Kidney (tissue), 13 donors: ENCODE measurements at regions not wholly inside any gene's neighbourhood (a gene's known extent, or its start where the extent isn't known, plus 50 kb on each side); places are given as distances from the start of the nearest gene placed in this dataset.

Experiments used
- DNase-seq, 5 donors: peaks; one replicate each; pipeline ENCODE4 v3.0.0-alpha.2; 2013 to 2020
- FAIRE-seq: peaks from 2 replicates; lab custom pipeline; 2012; peaks lifted over from hg19 to GRCh38; lab: Jason Lieb, UNC
- H3K27ac ChIP-seq, 2 donors: one replicate each; pipeline ENCODE4 v1.7.0; 2013; ENCODE audit warnings: low read depth in 2 of 2, low read length in 2 of 2, inconsistent platforms in 1 of 2
- H3K27me3 ChIP-seq: one replicate; pipeline ENCODE4 v1.7.1; 2013; ENCODE audit warnings: low read length, inconsistent platforms; ENCODE audit not compliant: control insufficient read depth, insufficient read depth
- H3K36me3 ChIP-seq, 3 donors: one replicate each; pipeline versions ENCODE4 v1.7.0 to v1.7.1; 2013; ENCODE audit warnings: low read length in 3 of 3, control low read depth in 1 of 3, inconsistent platforms in 1 of 3; ENCODE audit not compliant: insufficient read depth in 3 of 3, control insufficient read depth in 2 of 3
- H3K4me1 ChIP-seq, 3 donors: one replicate each; pipeline versions ENCODE4 v1.7.0 to v1.7.1; 2013; ENCODE audit warnings: low read length in 3 of 3, inconsistent platforms in 1 of 3, low read depth in 1 of 3; ENCODE audit not compliant: control insufficient read depth in 2 of 3, insufficient read depth in 2 of 3
- H3K4me3 ChIP-seq, 3 donors: one replicate each; pipeline versions ENCODE4 v1.7.0 to v1.8.1; 2013; ENCODE audit warnings: low read length in 3 of 3, control low read depth in 1 of 3, inconsistent platforms in 1 of 3
- H3K9ac ChIP-seq, 3 donors: one replicate each; pipeline versions ENCODE4 v1.7.0 to v1.7.1; 2013; ENCODE audit warnings: low read length in 3 of 3, control low read depth in 1 of 3, inconsistent platforms in 1 of 3
- H3K9me3 ChIP-seq, 3 donors: one replicate each; pipeline versions ENCODE4 v1.7.0 to v1.7.1; 2013; ENCODE audit warnings: low read length in 3 of 3, control low read depth in 1 of 3, inconsistent platforms in 1 of 3; ENCODE audit not compliant: control insufficient read depth in 2 of 3, insufficient read depth in 1 of 3
- intact Hi-C: fragments of 100-400 bp; cut with DNase I; formaldehyde crosslinking; loops from one replicate; pipeline ENCODE4 v1.11.1; 2022
- TF ChIP-seq, protein P1 (sequence below): IDR thresholded peaks from 3 replicates; pipeline ENCODE4 v1.5.1; 2012; ENCODE audit warnings: mild to moderate bottlenecking, moderate library complexity, borderline replicate concordance; ENCODE audit not compliant: insufficient read depth; ENCODE audit errors: extremely low read depth
- donor health status: control.
- donor health status: control.
- donor health status: control.
- donor health status: control.
- donor health status: control.
- donor health status: DM: yes; HTN: yes; CAD: no.
- donor health status: Normal renal cell carcinoma (clear cell type).

DNA sequence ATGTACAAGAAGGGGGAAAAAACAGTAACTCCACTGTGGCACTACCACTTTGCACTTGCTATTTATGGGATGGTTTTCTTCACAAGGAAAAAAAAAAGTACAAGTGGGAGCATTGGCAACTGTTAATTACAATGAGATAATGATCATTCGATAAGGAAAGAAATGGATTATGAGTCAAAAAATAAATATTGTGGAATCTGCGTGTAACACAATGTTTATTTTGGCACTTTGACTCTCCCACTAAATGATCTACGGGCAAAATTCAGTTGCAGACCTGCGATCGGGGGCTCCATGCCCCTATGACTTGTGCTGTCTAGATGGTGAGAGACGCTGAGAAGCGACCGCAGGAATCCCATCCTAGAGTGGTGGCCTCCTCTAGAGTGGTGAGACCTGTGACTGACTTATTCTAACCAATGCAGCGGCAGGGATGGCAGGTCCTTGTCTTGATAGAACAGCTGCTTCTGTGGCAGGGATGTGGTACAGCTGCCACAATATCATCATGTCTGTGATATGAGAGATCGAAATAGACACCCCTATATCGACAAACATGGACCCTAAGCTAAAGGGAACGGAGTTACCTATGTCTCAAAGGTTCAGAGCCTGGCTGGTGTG is 345.0 kb upstream of the KLF6 start:
- Histone ChIP-seq H3K27ac (no peak overlapping the region), H3K4me3 (no peak overlapping the region), H3K27me3 (peaks cover 4% of the 10 kb centered on the region), H3K9ac (no peak overlapping the region), H3K36me3 (no peaks in the 10 kb centered on the region), H3K4me1 (peaks cover 0 to 5% (median 3%) of the 10 kb centered on the region in 3 donors), H3K9me3 (peaks cover 0 to 6% (median 0%) of the 10 kb centered on the region in 3 donors)
- TF ChIP-seq, protein P1, sequence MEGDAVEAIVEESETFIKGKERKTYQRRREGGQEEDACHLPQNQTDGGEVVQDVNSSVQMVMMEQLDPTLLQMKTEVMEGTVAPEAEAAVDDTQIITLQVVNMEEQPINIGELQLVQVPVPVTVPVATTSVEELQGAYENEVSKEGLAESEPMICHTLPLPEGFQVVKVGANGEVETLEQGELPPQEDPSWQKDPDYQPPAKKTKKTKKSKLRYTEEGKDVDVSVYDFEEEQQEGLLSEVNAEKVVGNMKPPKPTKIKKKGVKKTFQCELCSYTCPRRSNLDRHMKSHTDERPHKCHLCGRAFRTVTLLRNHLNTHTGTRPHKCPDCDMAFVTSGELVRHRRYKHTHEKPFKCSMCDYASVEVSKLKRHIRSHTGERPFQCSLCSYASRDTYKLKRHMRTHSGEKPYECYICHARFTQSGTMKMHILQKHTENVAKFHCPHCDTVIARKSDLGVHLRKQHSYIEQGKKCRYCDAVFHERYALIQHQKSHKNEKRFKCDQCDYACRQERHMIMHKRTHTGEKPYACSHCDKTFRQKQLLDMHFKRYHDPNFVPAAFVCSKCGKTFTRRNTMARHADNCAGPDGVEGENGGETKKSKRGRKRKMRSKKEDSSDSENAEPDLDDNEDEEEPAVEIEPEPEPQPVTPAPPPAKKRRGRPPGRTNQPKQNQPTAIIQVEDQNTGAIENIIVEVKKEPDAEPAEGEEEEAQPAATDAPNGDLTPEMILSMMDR = no peak
- intact Hi-C loops = no loop called here
- DNase-seq = no peak
- FAIRE-seq = no peak

DNA sequence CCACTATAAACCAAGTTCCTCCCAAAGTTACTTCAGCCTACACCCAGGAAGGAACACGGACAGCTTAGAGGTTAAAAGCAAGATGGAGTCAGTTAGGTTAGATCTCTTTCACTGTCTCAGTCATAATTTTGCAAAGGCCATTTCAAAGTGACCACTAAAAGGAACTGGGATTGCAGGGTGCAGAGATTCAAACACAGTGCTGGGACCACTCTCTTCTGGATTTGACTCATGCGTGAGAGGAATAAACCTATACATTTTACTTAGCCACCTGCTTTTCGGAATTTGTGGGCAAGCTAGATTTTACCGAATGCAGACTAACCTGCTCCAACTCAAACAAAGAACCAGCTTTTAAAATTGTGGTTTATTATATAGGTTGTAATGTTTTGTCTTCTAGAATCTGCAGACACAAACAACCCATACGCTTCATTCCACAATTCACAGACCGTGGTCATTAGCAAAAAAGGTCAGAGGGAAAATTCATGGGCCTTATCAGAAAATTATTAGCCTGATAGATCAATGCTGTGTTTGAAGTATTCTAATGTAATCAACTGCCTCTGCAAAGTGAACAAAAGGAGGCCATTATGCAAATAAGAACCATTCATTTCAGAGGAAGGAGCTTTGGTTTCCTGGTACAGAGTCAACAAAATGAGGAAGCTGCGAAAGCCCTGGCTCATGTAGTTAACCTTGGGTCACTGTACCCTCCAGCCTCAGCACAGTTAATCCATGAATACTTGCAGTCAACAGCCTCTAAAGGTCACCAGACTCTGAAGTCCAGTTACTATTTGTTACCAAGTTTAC is 342.7 kb upstream of the KLF6 start:
- intact Hi-C loops = no loop called here
- Histone ChIP-seq H3K4me1 (peaks cover 0 to 5% (median 3%) of the 10 kb centered on the region in 3 donors), H3K36me3 (no peaks in the 10 kb centered on the region), H3K27ac (no peak overlapping the region), H3K9me3 (peaks cover 0 to 9% (median 0%) of the 10 kb centered on the region in 3 donors), H3K9ac (no peak overlapping the region), H3K27me3 (peaks cover 4% of the 10 kb centered on the region), H3K4me3 (no peak overlapping the region)
- DNase-seq (peak in 1 of 5 donors; percentile 31), FAIRE-seq (no peak)
- TF ChIP-seq, protein P1 = no peak

DNA sequence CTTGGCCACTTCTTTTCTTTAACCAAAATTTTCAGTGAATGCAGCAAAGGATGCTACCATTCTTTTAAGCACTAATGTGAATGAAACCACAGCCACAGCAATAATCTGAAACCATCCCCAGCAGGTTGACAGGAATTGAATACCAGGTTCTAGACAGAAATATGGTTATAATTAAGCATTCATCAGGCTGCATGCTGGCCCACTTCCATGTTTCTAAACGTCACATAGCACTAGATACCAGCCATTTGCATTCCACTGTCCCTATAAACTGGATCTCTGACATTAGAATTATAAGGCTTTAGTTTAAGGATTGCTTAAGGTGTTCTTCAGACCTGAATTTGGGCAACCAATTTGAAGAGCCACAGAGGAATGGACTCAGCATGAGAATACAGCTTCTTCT is 340.8 kb upstream of the KLF6 start:
- peaks cover 0 to 9% (median 0%) of the 10 kb centered on the region in 3 donors for H3K9me3 ChIP-seq
- peaks cover 0 to 3% (median 0%) of the 10 kb centered on the region in 3 donors for H3K4me1 ChIP-seq
- no peak for DNase-seq
- H3K4me3 ChIP-seq = no peak overlapping the region
- H3K36me3 ChIP-seq = no peaks in the 10 kb centered on the region
- TF ChIP-seq, protein P1 = no peak
- intact Hi-C loops = no loop called here
- no peak overlapping the region for H3K27ac ChIP-seq
- no peaks in the 10 kb centered on the region for H3K27me3 ChIP-seq
- no peak overlapping the region for H3K9ac ChIP-seq
- FAIRE-seq = no peak
